ENCODE measurements at regions not wholly inside any gene's neighbourhood (a gene's known extent, or its start where the extent isn't known, plus 50 kb on each side); places are given as distances from the start of the nearest gene placed in this dataset.

DNA sequence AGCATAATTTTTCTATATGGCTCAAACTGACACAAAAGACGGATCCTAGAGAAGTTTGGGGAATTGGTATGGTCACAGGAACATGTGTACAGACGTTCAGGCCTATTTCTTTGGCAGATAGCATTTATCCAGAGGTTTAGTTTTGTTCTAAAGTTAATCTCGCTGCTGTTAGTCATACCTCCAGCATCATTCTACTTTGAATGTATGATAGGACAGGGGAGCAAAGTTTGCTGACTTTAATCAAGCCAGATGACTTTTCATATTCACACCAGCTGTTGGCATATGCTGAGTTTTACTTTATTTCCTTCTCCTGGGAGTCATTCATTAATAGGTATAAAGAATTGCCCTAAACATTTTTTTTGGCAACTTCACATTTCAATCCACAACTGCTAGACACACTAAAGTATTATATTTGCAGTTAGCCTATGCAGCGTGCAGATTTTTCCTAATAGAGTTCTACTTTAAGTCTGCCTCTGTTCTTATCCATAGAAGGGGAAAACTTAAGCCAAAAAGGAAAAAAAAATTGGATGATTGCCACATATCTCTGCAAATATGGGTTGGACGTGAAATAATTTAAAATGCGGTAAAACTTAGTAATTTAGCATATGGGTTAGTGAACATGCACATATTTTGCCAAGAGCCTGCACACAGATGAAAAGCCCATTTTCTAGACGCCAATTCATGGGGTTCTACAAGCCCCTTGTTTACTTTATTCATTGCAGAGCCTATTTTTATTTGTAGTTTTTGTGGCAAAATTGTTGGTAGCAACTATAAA is 213.1 kb downstream of the C7orf25 start:
- TF ChIP-seq, protein P1, sequence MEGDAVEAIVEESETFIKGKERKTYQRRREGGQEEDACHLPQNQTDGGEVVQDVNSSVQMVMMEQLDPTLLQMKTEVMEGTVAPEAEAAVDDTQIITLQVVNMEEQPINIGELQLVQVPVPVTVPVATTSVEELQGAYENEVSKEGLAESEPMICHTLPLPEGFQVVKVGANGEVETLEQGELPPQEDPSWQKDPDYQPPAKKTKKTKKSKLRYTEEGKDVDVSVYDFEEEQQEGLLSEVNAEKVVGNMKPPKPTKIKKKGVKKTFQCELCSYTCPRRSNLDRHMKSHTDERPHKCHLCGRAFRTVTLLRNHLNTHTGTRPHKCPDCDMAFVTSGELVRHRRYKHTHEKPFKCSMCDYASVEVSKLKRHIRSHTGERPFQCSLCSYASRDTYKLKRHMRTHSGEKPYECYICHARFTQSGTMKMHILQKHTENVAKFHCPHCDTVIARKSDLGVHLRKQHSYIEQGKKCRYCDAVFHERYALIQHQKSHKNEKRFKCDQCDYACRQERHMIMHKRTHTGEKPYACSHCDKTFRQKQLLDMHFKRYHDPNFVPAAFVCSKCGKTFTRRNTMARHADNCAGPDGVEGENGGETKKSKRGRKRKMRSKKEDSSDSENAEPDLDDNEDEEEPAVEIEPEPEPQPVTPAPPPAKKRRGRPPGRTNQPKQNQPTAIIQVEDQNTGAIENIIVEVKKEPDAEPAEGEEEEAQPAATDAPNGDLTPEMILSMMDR (IDR thresholded peaks at IDR 0.05), result no peak
- TF ChIP-seq POLR2A (IDR thresholded peaks at IDR 0.05), result no peak
